NOMO-1 (cell line): ENCODE measurements at regions not wholly inside any gene's neighbourhood (a gene's known extent, or its start where the extent isn't known, plus 50 kb on each side); places are given as distances from the start of the nearest gene placed in this dataset.
"Not testable (repeated sequence)": the region's sequence is repeated elsewhere in the genome, so short reads cannot be mapped to it uniquely, and the experiment has no call there.

Experiments
- DNase-seq, 2 experiments: peaks; one replicate each; lab custom pipeline; 2025; ENCODE audit not compliant: unreplicated experiment in 2 of 2; lab: John Stamatoyannopoulos, UW

- DNase-seq, result no peak
These were observed 198.2 kb downstream of the ADCYAP1 start for GRCh38 chr18:1102848-1103247.

- no peak for DNase-seq
These were observed 198.9 kb downstream of the ADCYAP1 start for GRCh38 chr18:1103537-1103936.

DNA sequence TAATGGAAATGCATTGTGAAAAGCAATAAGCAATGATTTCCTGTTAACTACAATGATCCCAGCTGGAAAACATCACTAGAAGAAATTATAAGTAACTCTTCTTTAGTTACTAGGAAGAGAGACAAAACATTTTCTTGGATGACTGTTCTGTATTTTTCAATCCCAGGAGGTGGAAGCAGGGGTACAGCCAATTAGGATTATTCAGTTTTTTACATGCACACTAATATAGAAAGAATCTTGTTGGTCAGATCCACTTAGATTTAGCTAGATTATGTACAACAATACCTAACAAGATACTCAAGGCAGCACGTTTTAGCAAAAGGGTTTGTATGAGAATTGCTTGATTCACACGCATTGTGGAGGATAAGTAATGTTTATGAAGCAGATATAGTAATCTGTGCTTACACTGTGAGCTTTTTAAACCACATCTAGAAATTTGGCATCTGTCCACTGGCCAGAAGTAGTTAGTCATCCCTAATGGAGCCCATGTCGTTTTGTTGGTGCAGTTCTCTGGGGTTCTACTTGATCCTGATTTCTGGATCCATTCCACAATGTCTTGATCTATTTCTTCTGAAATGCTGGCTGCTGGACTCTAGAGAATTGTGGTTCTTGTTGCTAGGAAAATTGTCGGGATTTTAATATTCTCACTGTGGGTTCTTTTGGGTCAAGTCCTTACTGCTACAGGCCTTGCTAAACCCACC lies 199.7 kb downstream of the ADCYAP1 start:
- DNase-seq, result no peak

GRCh38 chr18:1124495-1124894 lies 219.8 kb downstream of the ADCYAP1 start:
- no peak for DNase-seq

DNA sequence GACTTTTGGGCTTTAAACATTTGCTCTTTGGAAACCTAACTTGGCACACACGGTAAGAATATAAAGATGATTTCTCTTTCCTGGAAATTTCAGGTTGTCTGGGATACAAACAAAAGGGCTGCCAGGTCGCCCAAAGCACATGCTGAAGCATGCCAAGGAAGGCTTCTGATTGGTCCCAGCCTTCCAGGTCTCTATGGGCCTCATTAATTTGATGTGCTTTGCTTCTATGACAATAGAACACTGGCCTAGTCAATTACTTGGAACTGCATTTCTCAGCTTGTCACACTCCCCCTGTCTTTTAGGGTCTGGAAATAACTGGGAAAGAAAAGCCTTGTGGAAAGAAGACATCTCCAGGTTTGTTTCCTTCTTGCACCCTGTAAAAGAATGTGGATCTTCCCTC lies 228.9 kb downstream of the ADCYAP1 start:
- no peak for DNase-seq

GRCh38 chr18:1147730-1148129 lies 243.1 kb downstream of the ADCYAP1 start:
- DNase-seq, result no peak

GRCh38 chr18:1149709-1150108 lies 245.0 kb downstream of the ADCYAP1 start:
- no peak for DNase-seq

GRCh38 chr18:1150344-1150743 lies 245.7 kb downstream of the ADCYAP1 start:
- no peak for DNase-seq

DNA sequence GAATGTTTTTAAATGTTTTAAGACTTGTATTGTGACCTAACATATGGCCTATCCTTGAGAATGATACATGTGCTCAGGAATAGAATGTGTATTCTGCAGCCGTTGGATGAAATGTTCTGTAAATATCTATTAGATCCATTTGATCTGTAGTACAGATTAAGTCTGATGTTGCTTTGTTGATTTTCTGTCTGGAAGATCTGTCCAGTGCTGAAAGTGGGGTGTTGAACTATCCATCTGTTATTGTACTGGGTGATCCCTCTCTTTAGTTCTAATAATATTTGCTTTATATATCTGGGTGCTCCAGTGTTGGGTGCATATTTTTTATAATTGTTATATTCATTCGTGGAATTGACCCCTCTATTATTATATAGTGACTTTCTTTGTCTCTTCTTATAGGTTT lies 248.3 kb downstream of the ADCYAP1 start:
- DNase-seq, result not testable (repeated sequence)

DNA sequence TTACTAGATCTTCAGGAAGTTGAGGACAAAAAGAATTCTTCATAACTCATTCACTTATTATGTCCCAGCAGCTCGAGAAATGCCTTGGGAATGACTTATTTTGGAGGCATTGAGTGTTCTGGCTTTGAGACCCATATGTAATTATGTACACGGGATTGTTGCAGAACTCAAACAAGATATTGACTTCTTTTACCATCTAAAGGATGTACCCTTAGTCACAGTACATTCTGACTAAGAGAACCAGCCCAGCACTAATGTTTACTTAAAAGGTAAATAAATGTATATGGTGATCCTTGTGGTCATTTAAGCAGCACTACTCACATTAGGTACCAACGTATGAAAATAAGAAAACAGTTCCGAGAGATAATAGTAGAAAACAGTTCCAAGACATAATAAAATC lies 268.9 kb downstream of the ADCYAP1 start:
- no peak for DNase-seq

DNA sequence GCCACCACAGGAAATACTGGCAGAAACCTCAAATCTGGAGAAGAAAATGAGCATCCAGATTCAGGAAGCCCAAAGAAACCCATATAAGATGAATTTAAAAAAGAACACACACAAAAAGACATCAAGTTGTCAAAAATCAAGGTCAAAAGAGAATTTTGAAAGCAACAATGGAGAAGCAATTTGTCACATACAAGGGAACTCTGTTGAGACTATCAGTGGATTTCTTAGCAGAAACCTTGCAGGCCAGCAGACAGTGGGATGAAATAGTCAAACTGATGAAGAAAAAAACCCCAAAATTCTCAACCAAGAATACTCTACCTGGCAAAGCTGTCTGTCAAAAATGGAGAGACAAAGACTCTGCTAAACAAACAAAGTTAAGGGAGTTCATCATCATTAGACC lies 272.6 kb downstream of the ADCYAP1 start:
- DNase-seq, result no peak

- DNase-seq, result no peak
These were observed 286.7 kb downstream of the ADCYAP1 start for GRCh38 chr18:1191341-1191740.

DNA sequence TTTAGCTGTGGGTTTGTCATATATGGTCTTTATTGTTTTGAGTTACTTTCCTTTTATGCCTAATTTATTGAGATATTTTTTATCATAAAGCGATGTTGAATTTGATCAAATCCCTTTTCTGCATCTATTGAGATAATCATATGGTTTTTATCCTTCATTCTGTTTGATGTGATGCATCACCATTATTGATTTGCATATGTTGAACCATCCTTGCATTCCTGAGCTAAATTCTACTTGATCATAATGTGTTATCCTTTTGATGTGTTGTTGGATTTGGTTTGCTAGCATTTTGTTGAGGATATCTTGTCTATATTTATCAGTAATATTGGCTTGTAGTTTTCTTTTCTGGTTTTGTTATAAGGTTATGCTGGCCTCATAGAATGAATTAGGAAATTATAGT lies 308.5 kb downstream of the ADCYAP1 start:
- no peak for DNase-seq

DNA sequence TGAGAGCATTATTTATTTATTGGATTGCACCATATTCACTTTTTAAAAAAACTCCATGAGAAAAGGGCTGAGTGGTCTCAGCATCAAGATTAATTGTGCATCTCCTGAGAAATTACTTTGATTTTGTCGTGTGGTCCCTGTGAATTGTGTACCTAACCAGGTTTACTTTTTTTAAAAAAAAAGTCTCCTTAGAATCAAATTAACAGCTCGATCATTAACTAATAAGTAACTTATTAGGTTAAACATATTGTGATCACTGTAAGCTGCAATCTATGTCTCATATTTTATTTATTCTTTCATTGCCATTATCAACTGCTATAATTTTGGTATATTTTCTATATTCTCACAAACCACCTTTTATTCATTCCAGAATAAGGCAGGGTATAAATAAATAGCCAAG lies 318.2 kb downstream of the ADCYAP1 start:
- DNase-seq, result no peak

DNA sequence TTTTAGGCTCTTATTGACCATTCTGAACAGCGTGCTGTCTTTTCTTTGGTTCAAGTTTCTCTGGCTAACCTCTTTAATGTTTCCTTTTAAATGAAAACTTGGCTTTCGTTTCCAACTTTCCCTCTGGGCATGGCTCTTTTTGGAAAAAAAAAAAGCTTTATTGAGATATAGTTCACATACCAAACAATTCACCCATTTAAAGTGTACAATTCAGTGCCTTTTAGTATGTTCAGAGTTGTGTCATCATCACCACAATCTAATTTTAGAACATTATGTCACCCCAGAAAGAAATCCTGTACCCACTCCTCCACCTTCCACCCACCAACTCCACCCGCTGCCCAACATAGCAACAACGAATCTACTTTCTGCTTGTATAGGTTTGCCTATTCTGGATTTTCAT lies 322.4 kb downstream of the ADCYAP1 start:
- DNase-seq, result no peak

- DNase-seq, result no peak
These were observed 325.0 kb downstream of the ADCYAP1 start for GRCh38 chr18:1229634-1230033.

GRCh38 chr18:1232867-1233266 lies 328.2 kb downstream of the ADCYAP1 start:
- no peak for DNase-seq

DNA sequence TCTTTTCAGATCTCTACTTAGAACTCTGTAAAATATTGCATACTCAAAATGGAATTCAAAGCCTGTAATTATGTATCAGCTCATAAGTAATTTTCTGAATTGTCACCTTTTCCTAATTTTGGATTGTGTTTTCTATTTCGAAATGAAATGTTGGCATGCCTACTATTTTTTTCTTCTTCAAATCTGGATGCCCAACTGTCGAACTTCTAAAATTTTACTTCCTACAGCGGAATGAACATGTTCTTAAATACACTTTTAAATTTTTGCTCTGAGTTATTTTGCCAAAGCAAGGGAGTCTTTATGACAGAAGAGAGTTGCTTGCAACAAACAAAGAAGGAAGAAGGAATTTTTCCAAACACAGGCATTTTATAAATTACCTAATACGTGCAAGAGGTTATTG lies 336.0 kb downstream of the ADCYAP1 start:
- no peak for DNase-seq

GRCh38 chr18:1244397-1245122 lies 339.9 kb downstream of the ADCYAP1 start:
- DNase-seq, result no peak

GRCh38 chr18:1246827-1247226 lies 342.2 kb downstream of the ADCYAP1 start:
- no peak for DNase-seq

GRCh38 chr18:1252534-1252933 lies 347.9 kb downstream of the ADCYAP1 start:
- no peak for DNase-seq

DNA sequence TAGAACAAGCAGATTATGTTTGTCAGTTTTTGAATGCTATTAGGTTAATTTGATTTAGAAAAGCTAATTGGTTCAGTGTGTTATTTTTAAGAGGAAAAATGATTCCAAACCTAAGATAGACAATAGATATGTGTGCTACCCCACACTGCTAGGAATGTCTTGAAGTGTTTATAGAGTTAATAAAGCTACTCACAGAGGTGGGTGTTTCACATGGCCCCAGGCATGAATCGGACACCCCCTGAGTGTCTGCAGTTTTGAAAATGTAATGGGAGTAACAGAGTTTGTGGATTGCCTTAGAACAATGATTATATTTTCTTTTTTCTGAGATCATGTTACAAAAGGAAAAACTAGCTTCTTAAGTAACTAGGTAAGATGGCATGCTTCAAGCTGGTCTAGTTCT lies 348.3 kb downstream of the ADCYAP1 start:
- DNase-seq, result no peak

GRCh38 chr18:1253827-1254226 lies 349.2 kb downstream of the ADCYAP1 start:
- DNase-seq, result no peak
